ENCODE measurements at regions not wholly inside any gene's neighbourhood (a gene's known extent, or its start where the extent isn't known, plus 50 kb on each side); places are given as distances from the start of the nearest gene placed in this dataset.
"Not testable (repeated sequence)": the region's sequence is repeated elsewhere in the genome, so short reads cannot be mapped to it uniquely, and the experiment has no call there.

- no peak overlapping the region for H3K4me3 ChIP-seq (ENCODE audit: low read depth in 1 of 2, low read length in 2 of 2)
Measured at GRCh38 chr4:123653236-123653635, 256.6 kb downstream of the SPRY1 start.

DNA sequence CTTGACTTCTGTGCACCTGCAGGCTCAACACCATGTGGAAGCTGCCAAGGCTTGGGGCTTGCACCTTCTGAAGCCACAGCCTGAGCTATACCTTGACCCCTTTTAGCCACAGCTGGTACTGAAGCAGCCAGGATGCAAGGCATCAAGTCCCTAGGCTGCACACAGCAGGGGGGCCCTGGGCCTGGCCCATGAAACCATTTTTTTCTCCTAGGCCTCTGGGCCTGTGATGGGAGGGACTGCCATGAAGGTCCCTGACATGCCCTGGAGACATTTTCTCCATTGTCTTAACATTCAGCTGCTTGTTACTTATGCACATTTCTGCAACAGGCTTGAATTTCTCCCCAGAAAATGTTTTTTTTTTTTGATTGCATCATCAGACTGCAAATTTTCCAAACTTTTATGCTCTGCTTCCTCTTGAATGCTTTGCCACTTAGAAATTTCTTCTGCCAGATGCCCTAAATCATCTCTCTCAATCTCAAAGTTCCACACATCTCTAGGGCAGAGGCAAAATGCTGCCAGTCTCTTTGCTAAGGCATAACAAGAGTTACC, 260.2 kb downstream of the SPRY1 start:
- H3K4me3 ChIP-seq (ENCODE audit: low read depth in 1 of 2, low read length in 2 of 2); H3K9me3 ChIP-seq (ENCODE audit: low read length); H3K9ac ChIP-seq (ENCODE audit: low read length); H3K27ac ChIP-seq (ENCODE audit: low read depth, low read length); H3K36me3 ChIP-seq (ENCODE audit: insufficient read depth, low read length); H3K4me1 ChIP-seq (ENCODE audit: insufficient read depth, low read length); H3K27me3 ChIP-seq (ENCODE audit: control insufficient read depth in 1 of 2, insufficient read depth in 2 of 2, low read length in 2 of 2): not testable (repeated sequence)

More at GRCh38 chr4:123653236-123653635, 256.6 kb downstream of the SPRY1 start:
- Histone ChIP-seq H3K36me3 (ENCODE audit: insufficient read depth, low read length) (no peaks in the 10 kb centered on the region), H3K9ac (ENCODE audit: low read length) (no peak overlapping the region), H3K27ac (ENCODE audit: low read depth, low read length) (no peak overlapping the region), H3K9me3 (ENCODE audit: low read length) (no peaks in the 10 kb centered on the region), H3K27me3 (ENCODE audit: control insufficient read depth in 1 of 2, insufficient read depth in 2 of 2, low read length in 2 of 2) (no peaks in the 10 kb centered on the region), H3K4me1 (ENCODE audit: insufficient read depth, low read length) (peaks cover 37% of the 10 kb centered on the region)

DNA sequence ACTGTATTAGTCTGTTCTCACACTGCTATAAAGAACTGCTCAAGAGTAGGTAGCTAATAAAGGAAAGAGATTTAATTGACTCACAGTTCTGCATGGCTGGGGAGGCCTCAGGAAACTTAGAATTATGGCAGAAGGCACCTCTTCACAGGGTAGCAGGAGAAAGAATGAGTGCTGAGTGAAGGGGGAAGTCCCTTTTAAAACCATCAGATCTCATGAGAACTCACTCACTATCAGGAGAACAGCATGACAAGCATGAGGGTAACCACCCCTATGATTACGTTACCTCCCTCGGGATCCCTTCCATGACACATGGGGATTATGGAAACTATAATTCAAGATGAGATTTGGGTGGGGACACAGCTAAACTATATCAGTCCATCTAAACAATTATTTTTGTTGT, 261.0 kb downstream of the SPRY1 start:
- H3K4me3 ChIP-seq (ENCODE audit: low read depth in 1 of 2, low read length in 2 of 2) = not testable (repeated sequence)

DNA sequence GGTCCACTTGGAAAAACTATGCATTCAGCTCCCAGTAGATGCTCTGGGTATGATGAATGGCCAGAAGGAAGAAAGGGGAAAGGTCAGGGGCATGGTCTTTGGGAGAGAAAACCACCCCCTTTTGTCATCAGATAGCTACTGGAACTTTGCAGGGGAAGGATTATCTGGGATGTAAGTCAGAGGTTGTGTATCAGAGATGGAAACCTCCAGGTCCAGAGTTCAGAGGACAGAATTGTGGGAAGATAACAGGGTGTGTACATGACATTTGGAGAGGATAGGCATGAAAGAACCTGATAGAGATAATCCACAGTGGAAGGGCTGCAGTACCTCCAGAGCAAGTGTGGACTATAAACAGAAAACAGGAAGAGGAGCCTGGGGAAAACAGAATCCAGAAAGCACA, 262.7 kb downstream of the SPRY1 start:
- H3K27me3 ChIP-seq (ENCODE audit: control insufficient read depth in 1 of 2, insufficient read depth in 2 of 2, low read length in 2 of 2) = no peaks in the 10 kb centered on the region
- no peaks in the 10 kb centered on the region for H3K9me3 ChIP-seq (ENCODE audit: low read length)
- no peaks in the 10 kb centered on the region for H3K36me3 ChIP-seq (ENCODE audit: insufficient read depth, low read length)
- no peak overlapping the region for H3K4me3 ChIP-seq (ENCODE audit: low read depth in 1 of 2, low read length in 2 of 2)
- no peak overlapping the region for H3K9ac ChIP-seq (ENCODE audit: low read length)
- no peak overlapping the region for H3K27ac ChIP-seq (ENCODE audit: low read depth, low read length)
- no peaks in the 10 kb centered on the region for H3K4me1 ChIP-seq (ENCODE audit: insufficient read depth, low read length)

More for the DNA sequence above, 261.0 kb downstream of the SPRY1 start:
- H3K9me3 ChIP-seq (ENCODE audit: low read length); H3K9ac ChIP-seq (ENCODE audit: low read length); H3K27ac ChIP-seq (ENCODE audit: low read depth, low read length); H3K4me1 ChIP-seq (ENCODE audit: insufficient read depth, low read length); H3K27me3 ChIP-seq (ENCODE audit: control insufficient read depth in 1 of 2, insufficient read depth in 2 of 2, low read length in 2 of 2); H3K36me3 ChIP-seq (ENCODE audit: insufficient read depth, low read length): not testable (repeated sequence)

- no peaks in the 10 kb centered on the region for H3K27me3 ChIP-seq (ENCODE audit: control insufficient read depth in 1 of 2, insufficient read depth in 2 of 2, low read length in 2 of 2)
- no peaks in the 10 kb centered on the region for H3K36me3 ChIP-seq (ENCODE audit: insufficient read depth, low read length)
- no peaks in the 10 kb centered on the region for H3K4me1 ChIP-seq (ENCODE audit: insufficient read depth, low read length)
- H3K9ac ChIP-seq (ENCODE audit: low read length) = no peak overlapping the region
- no peaks in the 10 kb centered on the region for H3K9me3 ChIP-seq (ENCODE audit: low read length)
- no peak overlapping the region for H3K4me3 ChIP-seq (ENCODE audit: low read depth in 1 of 2, low read length in 2 of 2)
- H3K27ac ChIP-seq (ENCODE audit: low read depth, low read length) = no peak overlapping the region
Measured at GRCh38 chr4:123659730-123660129, 263.1 kb downstream of the SPRY1 start.

GRCh38 chr4:123661080-123661737, 264.6 kb downstream of the SPRY1 start:
- Histone ChIP-seq H3K4me3 (ENCODE audit: low read depth in 1 of 2, low read length in 2 of 2) (no peak overlapping the region), H3K27me3 (ENCODE audit: control insufficient read depth in 1 of 2, insufficient read depth in 2 of 2, low read length in 2 of 2) (no peaks in the 10 kb centered on the region), H3K27ac (ENCODE audit: low read depth, low read length) (no peak overlapping the region), H3K9me3 (ENCODE audit: low read length) (no peaks in the 10 kb centered on the region), H3K9ac (ENCODE audit: low read length) (no peak overlapping the region), H3K4me1 (ENCODE audit: insufficient read depth, low read length) (no peaks in the 10 kb centered on the region), H3K36me3 (ENCODE audit: insufficient read depth, low read length) (no peaks in the 10 kb centered on the region)

- Histone ChIP-seq H3K9me3 (ENCODE audit: low read length) (no peaks in the 10 kb centered on the region), H3K27ac (ENCODE audit: low read depth, low read length) (no peak overlapping the region), H3K4me3 (ENCODE audit: low read depth in 1 of 2, low read length in 2 of 2) (no peak overlapping the region), H3K9ac (ENCODE audit: low read length) (no peak overlapping the region), H3K4me1 (ENCODE audit: insufficient read depth, low read length) (no peaks in the 10 kb centered on the region), H3K27me3 (ENCODE audit: control insufficient read depth in 1 of 2, insufficient read depth in 2 of 2, low read length in 2 of 2) (no peaks in the 10 kb centered on the region), H3K36me3 (ENCODE audit: insufficient read depth, low read length) (no peaks in the 10 kb centered on the region)
Measured at GRCh38 chr4:123662827-123663226, 266.2 kb downstream of the SPRY1 start.

GRCh38 chr4:123666486-123666885, 269.9 kb downstream of the SPRY1 start:
- Histone ChIP-seq H3K9ac (ENCODE audit: low read length) (no peak overlapping the region), H3K36me3 (ENCODE audit: insufficient read depth, low read length) (no peaks in the 10 kb centered on the region), H3K27ac (ENCODE audit: low read depth, low read length) (no peak overlapping the region), H3K9me3 (ENCODE audit: low read length) (no peaks in the 10 kb centered on the region), H3K27me3 (ENCODE audit: control insufficient read depth in 1 of 2, insufficient read depth in 2 of 2, low read length in 2 of 2) (no peaks in the 10 kb centered on the region), H3K4me1 (ENCODE audit: insufficient read depth, low read length) (no peaks in the 10 kb centered on the region), H3K4me3 (ENCODE audit: low read depth in 1 of 2, low read length in 2 of 2) (no peak overlapping the region)

- Histone ChIP-seq H3K4me1 (ENCODE audit: insufficient read depth, low read length) (no peaks in the 10 kb centered on the region), H3K9ac (ENCODE audit: low read length) (no peak overlapping the region), H3K4me3 (ENCODE audit: low read depth in 1 of 2, low read length in 2 of 2) (no peak overlapping the region), H3K36me3 (ENCODE audit: insufficient read depth, low read length) (no peaks in the 10 kb centered on the region), H3K9me3 (ENCODE audit: low read length) (no peaks in the 10 kb centered on the region), H3K27ac (ENCODE audit: low read depth, low read length) (no peak overlapping the region), H3K27me3 (ENCODE audit: control insufficient read depth in 1 of 2, insufficient read depth in 2 of 2, low read length in 2 of 2) (no peaks in the 10 kb centered on the region)
Measured at GRCh38 chr4:123667496-123667895, 270.9 kb downstream of the SPRY1 start.

GRCh38 chr4:123667991-123668390, 271.4 kb downstream of the SPRY1 start:
- Histone ChIP-seq H3K27ac (ENCODE audit: low read depth, low read length) (no peak overlapping the region), H3K36me3 (ENCODE audit: insufficient read depth, low read length) (no peaks in the 10 kb centered on the region), H3K4me1 (ENCODE audit: insufficient read depth, low read length) (peaks cover 2% of the 10 kb centered on the region), H3K9me3 (ENCODE audit: low read length) (no peaks in the 10 kb centered on the region), H3K9ac (ENCODE audit: low read length) (no peak overlapping the region), H3K27me3 (ENCODE audit: control insufficient read depth in 1 of 2, insufficient read depth in 2 of 2, low read length in 2 of 2) (no peaks in the 10 kb centered on the region), H3K4me3 (ENCODE audit: low read depth in 1 of 2, low read length in 2 of 2) (no peak overlapping the region)

- Histone ChIP-seq H3K27ac (ENCODE audit: low read depth, low read length) (no peak overlapping the region), H3K9ac (ENCODE audit: low read length) (no peak overlapping the region), H3K36me3 (ENCODE audit: insufficient read depth, low read length) (no peaks in the 10 kb centered on the region), H3K4me1 (ENCODE audit: insufficient read depth, low read length) (peaks cover 3% of the 10 kb centered on the region), H3K27me3 (ENCODE audit: control insufficient read depth in 1 of 2, insufficient read depth in 2 of 2, low read length in 2 of 2) (no peaks in the 10 kb centered on the region), H3K9me3 (ENCODE audit: low read length) (no peaks in the 10 kb centered on the region), H3K4me3 (ENCODE audit: low read depth in 1 of 2, low read length in 2 of 2) (no peak overlapping the region)
Measured at GRCh38 chr4:123671636-123672404, 275.2 kb downstream of the SPRY1 start.

Measured in muscle layer of colon (tissue), 2 donors.